Inflammatory macrophage (primary cell): ENCODE measurements at regions not wholly inside any gene's neighbourhood (a gene's known extent, or its start where the extent isn't known, plus 50 kb on each side); places are given as distances from the start of the nearest gene placed in this dataset.

ENCODE experiments used
- DNase-seq, 2 donors: peaks; one replicate each; pipeline ENCODE4 v3.0.0-alpha.2; 2020 to 2022

DNA sequence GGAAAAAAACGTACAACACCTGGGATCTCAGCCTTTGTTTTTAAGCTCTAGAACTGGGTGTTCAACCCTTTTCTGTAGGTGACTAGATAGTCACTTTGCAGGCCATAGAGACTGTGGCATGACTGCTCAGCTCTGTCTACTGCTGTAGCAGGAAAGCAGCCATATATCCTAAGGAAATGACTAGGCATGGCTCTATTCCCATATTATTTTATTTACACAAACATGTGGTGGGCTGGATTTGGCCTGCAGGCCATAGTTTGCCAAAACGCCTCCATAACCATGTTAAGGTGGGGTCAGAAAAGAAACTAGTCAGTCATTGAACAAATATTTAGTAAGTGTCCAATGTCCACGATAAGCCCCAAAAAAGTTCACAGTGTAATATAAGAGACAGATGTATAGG lies 452.5 kb downstream of the MCTP2 start:
- no peak for DNase-seq

- no peak for DNase-seq
Observed at GRCh38 chr15:94691169-94691568, 459.8 kb downstream of the MCTP2 start.

DNA sequence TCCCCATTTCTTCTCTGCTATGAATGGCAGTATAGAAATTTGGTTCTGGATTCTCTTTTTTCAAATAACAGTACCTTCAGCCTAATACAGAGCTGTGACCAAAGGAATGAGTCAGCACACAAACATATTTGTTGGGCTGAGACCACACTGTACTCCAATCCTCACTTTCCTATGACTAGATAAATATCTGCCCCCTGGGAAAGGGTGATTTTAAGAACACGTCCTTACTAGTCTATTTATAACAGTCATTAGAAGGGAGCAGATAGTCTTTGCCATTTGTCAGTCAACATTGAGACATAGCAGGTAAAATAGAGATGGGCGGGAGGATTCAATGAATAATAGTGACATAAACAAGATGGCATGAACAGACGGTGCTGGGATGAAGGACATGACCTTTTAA lies 461.3 kb downstream of the MCTP2 start:
- DNase-seq, result no peak

GRCh38 chr15:94700211-94700610 lies 468.9 kb downstream of the MCTP2 start:
- no peak for DNase-seq

- DNase-seq, result no peak
Observed at GRCh38 chr15:94701281-94701985, 470.1 kb downstream of the MCTP2 start.

DNA sequence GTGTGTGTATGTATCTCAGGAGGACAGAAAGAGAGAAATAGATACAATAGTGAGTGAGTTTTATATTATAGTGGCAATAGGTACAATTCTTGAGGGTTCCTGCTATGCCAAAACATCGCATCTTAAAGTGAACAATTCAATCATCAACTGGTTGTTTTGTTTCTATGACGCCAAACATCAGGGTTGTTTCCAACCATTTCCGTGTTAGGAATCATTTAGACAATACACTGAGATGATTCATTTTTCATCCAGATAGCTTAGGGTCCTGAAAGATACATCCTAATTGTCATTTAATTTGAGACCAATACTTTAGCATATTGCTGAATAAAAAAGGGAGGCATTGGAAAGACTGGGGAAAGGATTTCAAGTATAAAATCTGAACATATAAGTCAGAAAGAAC lies 472.2 kb downstream of the MCTP2 start:
- no peak for DNase-seq

DNA sequence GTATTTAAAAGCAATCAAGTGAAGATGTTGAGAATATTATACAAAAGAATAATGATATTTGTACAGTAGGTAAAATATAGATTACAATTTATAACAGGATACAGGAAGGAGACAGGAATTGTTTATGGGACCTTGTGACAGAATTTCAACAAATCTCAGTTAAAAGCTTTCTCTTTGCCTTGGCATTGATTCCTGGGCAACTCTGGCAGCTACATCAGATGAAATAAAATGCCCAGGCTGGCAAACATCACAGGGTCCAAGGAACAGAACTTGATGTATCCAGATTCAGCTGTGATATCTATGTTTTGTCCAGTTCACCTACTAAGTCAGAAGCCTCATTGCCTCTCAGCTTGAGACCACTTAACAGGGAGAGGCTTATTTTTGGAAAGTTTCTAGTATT lies 473.1 kb downstream of the MCTP2 start:
- no peak for DNase-seq

- DNase-seq, result no peak
Observed at GRCh38 chr15:94704946-94705345, 473.6 kb downstream of the MCTP2 start.

GRCh38 chr15:94709319-94709718 lies 478.0 kb downstream of the MCTP2 start:
- DNase-seq, result no peak

DNA sequence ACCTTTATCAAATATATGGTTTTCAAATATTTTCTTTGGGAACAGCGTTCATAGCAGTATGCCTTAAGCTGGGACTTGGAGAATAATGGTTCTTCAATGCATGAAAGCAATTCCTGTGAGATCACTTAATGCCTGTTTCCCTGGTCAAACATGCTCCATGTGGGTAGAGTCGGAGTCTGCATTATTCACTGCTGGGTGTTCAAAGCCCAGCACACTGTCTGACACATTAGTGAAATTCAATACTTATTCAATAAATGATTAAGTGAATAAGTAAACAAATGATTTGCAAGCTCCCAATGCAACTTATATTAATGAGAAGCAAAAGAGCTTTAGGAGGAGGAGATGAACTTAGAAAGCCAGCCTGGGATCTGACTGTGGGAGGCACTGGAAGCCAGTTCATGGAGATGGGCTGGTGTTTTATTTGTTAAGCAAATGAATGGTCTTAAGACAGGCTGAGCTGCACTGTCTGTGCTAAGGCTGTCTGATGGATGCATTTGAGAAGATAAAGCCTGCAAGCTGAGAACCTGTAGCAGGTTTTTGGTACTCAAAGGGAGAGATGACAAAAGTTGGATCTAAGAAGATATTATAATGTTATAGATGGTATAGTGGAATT lies 490.8 kb downstream of the MCTP2 start:
- DNase-seq, result no peak

DNA sequence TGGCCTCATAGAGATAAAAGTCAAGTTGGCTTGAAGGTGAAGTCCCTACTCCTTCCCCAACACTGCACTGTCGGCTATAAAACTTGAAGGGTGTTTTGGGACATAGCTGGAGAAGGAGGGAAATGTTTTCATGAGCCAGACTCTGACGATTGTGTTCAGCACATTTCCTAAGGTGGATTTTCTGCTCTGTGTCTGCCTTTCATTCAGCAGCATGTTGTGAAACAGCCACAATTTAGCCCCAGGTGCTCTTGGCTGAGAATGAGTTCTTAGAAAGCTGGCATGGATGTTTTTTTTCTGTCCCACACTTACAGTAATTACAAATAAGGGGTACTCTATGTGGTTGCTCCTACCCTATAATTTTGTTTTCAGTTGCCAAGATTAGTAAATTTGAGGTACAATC lies 492.4 kb downstream of the MCTP2 start:
- no peak for DNase-seq

DNA sequence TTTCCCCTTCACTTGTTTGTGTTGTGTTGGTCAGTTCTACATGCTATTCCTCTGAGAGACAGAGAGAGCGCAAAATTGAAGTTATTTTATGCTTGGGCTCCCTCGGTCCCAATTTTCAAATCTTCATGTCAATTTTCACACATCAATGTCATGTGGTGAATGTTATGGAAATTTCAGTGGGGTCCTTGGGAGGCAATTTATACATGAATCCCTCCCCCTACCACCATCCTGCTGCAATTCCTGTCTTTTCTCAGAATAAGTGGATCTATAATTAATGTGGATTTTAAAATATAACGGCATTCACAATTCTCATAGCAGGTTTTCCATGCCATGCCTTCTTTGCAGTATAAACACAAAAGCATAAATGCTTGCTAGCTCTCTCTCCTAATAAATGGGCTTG lies 499.9 kb downstream of the MCTP2 start:
- DNase-seq, result no peak

DNA sequence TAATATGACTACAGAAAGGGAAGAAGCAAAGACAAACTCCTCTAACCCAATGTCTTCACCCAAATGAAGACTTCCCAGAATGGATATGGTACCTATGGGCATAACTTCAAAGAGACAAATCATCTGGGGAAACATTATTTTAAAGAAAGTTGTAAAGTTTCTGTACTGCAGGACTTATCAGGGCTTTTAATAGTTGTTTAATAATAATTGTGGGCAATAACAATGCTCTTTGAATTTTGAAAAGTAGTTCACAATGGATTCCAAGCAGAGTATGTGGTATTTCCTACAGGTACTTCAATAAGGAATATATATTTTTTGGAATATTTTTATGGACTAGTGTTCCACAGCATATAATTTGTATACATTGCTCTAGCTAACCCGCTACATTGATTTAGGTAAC lies 503.1 kb downstream of the MCTP2 start:
- no peak for DNase-seq

- DNase-seq, result no peak
Observed at GRCh38 chr15:94736236-94736635, 504.9 kb downstream of the MCTP2 start.

- no peak for DNase-seq
Observed at GRCh38 chr15:94739639-94740038, 508.3 kb downstream of the MCTP2 start.

GRCh38 chr15:94740469-94740868 lies 509.1 kb downstream of the MCTP2 start:
- DNase-seq, result no peak

DNA sequence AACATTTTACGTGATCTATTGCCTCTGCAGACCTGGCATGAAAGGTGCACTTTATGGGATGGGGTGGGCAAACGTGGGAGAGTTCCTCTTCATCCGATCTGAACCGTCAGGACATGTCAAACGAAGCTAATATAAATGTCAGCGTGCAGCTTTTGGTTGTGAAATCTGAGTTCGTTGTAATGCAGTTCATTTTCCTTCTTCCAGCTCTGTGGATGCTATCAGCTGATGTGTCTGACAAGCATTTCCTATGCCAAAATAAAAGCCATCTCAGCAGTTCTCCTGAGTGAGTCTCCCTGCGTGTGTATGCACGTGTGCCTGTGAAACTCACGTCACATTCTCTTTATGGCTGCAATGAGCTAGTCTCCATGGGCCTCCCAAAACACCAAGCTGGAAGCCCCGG lies 512.3 kb downstream of the MCTP2 start:
- DNase-seq, result no peak

GRCh38 chr15:94744080-94744793 lies 512.9 kb downstream of the MCTP2 start:
- DNase-seq, result no peak

DNA sequence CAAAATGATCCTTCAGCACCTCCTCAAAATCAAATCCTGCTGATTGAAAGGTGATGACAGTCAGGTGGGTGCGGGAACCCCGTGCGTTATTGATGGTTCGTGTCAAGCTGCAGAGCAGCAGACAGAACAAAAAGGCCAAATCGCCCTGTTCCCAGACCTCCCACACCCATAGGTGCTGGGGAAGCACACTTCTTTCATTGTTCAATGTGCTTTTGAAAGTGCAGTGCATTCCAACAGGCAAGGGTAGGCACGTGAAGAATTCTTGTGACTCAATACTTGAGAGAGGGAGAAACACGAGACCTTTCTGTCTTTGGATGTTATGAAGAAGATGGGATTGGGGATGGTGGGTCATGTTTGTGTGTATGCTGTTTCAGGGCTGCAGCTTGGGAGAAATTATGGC lies 514.0 kb downstream of the MCTP2 start:
- DNase-seq, result no peak

GRCh38 chr15:94747510-94747909 lies 516.1 kb downstream of the MCTP2 start:
- DNase-seq, result no peak

- no peak for DNase-seq
Observed at GRCh38 chr15:94749811-94750617, 518.7 kb downstream of the MCTP2 start.

DNA sequence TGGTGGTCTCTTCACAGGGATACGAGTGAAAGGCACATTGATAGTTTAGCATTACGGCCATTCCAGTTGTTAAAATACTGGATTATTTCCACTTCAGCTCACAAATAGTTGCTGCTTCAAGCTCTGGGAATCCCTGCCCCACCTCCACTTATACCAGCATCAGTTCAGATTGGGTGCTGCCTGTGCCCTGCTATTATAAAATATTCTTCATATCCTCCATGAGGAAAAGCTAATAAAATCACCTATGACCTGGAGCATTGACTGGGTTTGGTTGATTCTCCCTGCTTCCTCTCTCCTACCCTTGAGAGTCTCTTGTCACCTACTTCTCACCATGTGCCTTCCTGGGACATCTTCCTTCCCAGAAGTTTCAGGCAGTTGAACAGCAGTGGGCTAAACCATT lies 529.0 kb downstream of the MCTP2 start:
- no peak for DNase-seq

- no peak for DNase-seq
Observed at GRCh38 chr15:94761574-94761973, 530.2 kb downstream of the MCTP2 start.
